Stromal cell of bone marrow (primary cell): ENCODE measurements at regions not wholly inside any gene's neighbourhood (a gene's known extent, or its start where the extent isn't known, plus 50 kb on each side); places are given as distances from the start of the nearest gene placed in this dataset.
"Not testable (repeated sequence)": the region's sequence is repeated elsewhere in the genome, so short reads cannot be mapped to it uniquely, and the experiment has no call there.

Experiments
- DNase-seq: peaks from one replicate; pipeline ENCODE4 v3.0.0-alpha.2; 2012; ENCODE audit warnings: low read depth

DNA sequence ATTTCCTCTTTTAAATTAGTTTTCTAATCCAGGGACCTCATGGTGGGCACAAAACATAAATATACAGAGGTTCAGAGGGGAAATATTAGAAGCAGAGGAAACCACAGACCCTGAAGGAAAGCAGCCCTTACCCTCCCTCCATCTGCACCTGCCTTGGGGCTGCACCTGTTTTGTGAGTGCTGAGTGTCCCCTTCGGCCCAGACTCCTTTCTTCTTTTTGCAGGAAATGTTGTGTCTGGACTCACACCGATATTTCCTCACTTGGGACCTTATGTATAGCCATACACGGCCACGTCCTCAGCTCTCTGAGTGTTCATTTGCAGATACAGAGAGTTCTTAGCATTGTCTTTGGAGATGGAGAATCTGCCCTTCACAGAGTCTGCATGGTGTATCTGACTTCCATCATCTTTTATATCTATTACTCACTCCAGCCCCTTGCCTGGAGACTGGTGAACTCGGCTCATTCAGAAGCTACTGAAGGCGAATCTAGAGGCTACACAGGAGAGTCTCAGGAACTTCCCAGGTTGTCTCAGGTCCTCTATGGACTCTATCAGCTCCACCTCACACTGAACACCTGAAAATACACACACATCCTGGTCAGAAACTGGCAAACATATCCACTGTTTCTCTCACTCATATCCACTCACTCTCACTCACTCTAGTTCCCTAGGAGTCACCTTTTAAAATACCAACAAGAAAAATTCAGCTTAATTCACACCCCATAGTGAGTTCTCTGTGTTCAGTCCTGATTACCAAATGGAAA lies 829.7 kb downstream of the TMEM121 start:
- DNase-seq = not testable (repeated sequence)

DNA sequence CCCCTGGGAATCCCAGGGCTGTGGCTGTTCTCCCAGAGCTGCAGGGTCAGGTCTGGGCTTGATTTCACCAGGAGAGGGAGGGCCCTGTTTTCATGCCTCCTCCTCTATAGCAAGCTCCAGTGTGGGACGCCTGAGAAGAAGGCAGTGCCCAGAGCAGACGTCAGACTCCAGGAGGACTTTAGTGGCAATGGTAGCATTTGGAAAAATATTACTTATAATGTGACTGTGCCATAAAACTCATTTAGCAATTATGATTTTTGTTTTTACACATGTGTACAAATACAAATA lies 830.2 kb downstream of the TMEM121 start:
- DNase-seq = not testable (repeated sequence)

DNA sequence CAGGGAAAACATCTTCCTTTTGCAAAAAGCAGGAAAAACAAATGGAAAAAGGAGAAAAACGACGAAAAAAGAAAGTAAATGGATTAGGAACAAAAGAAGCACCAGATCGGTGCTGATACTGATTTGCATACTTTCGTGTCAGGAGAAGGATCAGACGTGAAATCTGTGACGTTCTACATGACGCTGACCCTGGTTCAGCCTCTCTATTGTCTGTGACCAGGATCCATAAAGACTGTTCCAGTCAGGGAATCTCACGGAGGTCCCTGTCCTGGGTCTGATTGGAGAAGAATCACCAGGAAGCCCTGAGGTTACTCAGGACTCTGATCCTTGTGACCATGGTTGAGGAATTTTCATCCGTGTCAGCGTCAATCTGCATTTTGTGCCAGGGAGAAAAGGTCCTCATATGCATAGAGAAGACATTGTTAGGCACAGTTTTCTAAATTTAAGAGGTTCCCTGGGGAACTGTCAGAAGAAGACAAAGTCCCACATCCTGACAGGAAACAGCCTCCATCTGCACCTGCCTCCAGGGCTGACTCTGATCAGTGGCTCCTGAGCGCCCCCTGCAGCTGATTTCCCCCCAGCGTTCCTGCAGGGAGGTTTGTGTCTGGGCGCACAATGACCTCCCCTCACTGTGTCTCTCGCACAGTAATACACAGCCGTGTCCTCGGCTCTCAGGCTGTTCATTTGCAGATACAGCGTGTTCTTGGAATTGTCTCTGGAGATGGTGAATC lies 832.9 kb downstream of the TMEM121 start:
- DNase-seq = not testable (repeated sequence)

DNA sequence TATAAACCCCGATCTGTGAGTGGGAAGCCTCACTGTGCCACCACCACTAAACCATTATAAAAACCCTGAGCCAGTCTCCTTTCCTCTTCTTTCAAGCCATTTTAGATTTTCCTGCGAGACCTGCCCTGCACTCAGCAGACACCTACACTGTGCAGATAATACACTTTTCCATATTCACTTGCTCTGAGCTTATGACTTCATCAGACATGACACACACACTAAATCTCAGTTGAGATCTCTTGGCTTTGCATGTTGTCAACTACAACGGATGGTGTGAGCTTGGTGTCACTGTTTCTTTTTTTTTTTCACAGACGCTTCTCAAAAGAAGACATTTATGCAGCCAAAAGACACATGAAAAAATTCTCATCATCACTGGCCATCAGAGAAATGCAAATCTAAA lies 839.0 kb downstream of the TMEM121 start:
- DNase-seq = not testable (repeated sequence)

DNA sequence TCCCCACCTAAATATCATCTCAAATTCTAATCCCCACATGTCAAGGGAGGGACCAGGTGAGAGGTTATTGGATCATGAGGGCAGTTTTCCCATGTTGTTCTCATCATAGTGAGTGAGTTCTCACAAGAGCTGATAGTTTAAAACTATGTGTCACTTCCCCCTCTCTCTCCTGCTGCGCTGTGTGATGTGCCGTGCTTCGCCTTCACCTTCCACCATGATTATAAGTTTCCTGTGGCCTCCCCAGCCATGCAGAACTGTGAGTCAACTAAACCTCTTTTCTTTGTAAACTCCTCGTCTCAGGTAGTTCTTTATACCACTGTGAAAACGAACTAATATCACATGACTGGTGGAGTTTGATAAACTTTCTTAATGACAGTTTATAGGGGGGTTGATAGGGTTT lies 839.5 kb downstream of the TMEM121 start:
- not testable (repeated sequence) for DNase-seq

DNA sequence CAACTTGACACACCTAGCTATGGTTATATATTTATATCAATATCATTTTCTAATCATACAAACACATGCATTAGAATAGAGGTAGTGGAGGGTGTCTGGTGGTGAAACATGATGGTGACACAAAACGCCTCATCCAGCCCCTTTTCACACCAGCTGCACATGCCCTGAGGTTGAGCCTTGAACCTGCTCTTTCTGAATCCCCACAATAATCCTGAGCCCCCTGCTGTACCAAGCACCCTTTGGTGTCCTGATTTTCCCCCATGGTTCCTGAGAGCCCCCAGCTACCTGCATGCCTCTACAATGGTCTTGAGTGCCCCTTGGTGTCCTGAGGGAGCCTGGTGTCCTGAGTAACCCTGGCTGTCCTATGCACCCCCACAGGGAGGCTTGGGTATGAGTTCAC lies 840.6 kb downstream of the TMEM121 start:
- DNase-seq = not testable (repeated sequence)

DNA sequence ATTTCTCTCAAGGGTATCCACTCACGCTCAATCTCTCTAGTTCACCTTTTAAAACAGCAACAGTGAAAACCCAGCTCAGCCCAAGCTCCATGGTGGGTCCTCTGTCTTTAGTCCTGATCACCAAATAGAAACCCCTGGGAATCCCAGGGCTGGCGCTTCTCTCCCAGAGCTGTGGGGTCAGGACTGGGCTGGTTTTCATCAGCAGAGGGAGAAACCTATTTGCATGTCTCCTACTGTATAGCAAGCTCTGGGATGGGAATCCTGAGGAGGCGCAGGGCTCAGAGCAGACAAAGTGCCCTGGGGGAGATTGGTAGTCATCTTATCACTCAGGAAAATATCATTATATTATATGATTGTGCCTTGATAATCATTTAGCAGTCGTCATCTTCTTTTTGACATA lies 843.1 kb downstream of the TMEM121 start:
- DNase-seq = not testable (repeated sequence)

DNA sequence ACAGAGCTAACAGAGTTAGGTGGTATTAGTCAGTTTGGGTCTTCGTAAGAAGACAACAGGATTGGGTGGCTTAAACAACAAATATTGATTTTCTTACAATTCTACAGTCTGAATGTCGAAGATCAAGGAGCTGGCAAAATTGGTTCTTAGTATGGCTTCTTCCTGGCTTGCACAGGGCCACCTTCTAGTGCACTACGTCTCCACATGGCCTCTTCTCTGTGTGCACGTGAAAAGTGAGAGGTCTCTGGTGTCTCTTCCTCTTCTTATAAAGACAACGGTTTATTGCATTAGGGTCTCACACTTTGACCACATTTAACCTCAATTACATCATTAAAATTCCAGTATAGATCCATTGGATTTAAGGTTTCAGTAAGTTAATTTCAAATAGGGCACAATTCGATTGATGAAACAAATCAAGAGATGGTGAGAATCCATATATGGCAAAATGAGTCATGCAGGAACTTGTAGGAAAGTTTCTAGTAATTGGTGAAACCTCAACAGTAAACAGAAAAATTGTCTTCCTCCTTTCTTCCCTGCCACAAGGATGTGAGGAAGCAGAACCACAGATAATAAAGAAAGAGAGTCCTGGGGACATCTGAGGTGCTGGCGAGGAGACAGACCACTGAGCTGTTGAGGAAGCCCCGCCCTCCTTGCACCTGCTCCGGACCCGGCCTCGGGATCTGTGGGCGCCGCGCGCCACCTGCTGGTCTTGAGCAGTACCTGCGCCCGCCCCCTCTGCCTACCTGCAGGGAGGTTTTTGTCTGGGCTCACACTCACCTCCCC lies 846.7 kb downstream of the TMEM121 start:
- DNase-seq = no peak

DNA sequence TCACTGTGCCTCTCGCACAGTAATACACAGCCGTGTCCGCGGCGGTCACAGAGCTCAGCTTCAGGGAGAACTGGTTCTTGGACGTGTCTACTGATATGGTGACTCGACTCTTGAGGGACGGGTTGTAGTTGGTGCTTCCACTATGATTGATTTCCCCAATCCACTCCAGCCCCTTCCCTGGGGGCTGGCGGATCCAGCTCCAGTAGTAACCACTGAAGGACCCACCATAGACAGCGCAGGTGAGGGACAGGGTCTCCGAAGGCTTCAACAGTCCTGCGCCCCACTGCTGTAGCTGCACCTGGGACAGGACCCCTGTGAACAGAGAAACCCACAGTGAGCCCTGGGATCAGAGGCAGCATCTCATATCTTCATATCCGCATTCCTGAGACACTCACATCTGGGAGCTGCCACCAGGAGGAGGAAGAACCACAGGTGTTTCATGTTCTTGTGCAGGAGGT lies 847.3 kb downstream of the TMEM121 start:
- DNase-seq = not testable (repeated sequence)

DNA sequence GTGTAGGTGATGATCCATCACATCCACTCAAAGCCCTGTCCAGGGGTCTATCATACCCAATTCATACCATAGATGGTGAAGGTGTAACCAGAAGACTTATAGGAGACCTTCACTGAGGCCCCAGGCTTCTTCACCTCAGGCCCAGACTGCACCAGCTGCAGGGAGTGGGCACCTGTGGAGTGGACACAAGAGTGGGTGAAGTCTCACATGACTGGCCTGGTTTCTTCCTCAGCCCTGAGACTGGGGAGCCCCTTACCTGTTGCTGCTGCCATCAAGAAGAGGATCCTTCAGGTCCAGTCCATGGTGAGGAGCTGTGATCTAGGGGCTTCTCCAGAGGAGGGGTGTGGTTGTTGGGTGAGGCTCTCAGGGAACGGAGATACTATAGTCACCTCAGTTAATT lies 851.0 kb downstream of the TMEM121 start:
- no peak for DNase-seq

DNA sequence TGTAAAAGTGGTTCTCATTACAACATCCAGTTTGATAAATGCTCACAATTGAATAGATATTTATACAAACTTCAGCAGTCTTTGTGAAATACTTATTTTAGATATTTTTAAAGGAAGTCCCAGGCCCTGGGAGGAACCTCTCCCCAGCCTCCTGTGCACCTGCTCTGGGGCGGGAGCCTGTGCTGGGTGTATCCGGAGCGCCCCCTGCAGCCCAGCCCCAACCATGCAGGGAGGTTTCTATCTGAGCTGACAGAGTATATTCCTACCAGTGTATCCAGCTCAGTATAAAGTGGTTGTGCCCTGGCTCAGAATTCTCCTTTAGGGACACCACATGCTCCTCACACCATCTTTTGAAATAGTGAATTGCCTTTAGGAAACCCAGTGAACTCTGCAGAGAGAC lies 851.8 kb downstream of the TMEM121 start:
- DNase-seq = no peak

DNA sequence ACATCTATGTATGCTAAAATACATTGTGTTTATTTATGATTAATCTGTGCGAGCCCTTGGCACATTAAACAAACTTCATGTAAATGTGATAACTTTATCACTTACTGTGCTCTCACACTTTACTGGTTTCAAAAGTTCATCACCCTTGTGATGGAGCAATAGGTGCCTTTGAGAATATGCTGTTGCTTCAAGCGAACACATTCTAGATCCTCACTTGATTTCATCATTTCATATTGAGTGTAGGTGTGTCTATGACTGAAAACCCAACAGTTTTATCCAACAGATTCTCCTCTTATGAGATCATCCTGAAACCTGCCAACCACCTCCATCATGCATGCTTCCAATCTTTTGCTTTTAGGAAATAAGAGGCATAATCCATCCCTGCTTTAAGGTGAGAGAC lies 854.4 kb downstream of the TMEM121 start:
- no peak for DNase-seq

DNA sequence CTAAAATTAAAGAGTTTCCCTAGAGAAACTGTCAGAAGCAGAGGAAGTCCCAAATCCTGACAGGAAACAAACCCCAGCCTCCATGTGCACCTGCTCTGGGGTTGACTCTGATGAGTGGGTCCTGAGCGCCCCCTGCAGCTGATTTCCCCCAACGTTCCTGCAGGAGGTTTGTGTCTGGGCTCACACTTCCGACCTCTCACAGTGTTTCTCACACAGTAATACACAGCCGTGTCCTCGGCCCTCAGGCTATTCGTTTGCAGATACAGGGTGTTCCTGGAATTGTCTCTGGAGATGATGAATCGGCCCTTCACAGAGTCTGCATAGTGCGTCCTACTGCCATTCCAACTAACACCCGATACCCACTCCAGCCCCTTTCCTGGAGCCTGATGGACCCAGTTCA lies 862.8 kb downstream of the TMEM121 start:
- DNase-seq = not testable (repeated sequence)

DNA sequence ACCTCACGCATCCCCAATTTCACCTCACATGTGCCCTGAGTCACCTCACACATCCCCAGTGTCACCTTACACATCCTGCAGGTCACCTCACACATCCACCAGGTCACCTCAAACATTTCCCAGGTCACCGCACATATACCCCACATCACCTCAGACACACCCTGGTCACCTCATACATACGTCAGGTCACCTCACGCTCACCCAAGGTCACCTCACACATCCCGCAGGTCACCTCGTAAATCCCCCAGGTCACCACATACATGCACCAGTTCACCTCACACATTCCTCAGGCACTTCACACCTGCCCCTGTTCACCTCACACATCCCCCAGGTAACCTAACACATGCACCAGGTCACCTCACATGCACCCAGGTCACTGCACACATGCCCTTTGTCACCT lies 864.0 kb downstream of the TMEM121 start:
- DNase-seq = no peak

DNA sequence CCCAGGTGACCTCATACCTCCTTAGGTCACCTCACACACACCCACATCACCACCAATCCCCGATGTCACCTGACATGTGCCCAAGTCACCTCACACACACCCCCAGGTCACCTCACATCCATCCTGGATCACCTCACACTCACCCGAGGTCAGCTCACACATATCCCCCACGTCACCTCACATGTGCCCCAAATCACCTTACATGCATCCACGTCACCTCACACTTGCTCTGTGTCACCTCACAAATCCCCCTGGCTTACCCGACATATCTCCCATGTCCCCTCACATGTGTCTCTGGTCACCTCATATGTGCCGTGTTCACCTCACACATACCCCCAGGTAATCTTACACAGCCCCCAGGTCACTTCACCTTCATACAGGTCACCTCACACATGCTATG lies 864.6 kb downstream of the TMEM121 start:
- DNase-seq = no peak

DNA sequence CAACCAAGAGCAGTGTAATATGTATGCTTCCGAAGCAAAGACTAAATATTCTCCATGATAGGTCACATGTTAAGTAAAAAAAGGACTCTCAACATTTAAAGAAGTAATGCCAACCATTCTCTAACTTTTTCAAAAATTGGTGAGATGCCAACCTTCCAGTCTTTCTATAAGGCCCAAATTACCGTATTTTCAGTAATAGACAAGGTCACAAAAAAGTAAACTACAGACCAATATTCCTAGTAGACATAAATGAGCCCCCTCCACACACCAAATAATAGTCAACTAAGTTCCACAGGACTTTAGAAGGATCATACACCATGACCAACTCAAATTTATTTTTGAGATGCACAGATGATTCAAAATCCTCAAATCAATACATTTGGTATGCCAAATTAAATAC lies 867.4 kb downstream of the TMEM121 start:
- DNase-seq = no peak

DNA sequence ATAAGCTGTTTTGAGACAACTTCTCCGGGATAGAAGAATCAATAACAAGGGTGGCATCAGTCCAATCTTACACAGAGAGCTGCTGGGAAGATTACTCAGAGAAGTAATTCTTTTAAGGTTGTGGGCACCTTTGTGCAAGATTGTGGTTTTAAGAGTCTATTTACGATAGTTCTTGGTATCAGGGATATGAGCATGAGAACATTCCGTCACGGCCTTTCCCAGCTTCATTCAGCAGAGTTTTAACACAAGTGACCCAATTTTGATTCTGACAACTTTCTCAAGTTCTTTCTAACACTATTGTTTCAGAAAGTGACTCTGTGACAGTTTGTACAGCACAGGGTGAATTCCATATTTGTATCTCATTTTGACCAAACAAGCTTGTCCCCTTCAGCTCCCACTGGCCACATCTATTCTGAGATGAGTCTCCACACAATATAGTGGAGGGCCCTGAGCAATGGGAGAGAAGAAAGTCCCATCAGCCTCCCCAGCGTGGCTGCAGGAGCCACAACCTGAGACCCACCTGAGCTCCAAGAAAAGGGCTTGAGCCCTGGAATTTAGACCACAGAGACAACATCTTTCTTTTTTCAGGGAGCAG lies 869.2 kb downstream of the TMEM121 start:
- DNase-seq = no peak

DNA sequence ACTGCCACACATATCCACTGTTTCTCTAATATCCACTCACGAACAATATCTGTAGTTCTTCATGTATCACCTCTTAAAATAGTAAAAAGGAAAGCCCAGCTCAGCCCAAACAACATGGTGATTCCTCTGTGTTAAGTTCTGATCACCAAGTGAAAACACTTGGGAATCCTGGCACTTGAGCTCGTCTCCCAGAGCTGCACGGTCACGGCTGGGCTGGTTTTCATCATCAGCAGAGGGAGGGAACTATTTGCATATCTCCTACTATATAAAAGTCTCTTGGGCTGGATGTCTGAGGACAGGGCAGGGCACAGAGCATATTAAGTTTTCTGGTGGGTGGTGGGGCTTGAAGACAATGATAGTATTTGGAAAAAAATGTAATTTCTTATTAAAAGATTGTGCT lies 870.6 kb downstream of the TMEM121 start:
- no peak for DNase-seq

DNA sequence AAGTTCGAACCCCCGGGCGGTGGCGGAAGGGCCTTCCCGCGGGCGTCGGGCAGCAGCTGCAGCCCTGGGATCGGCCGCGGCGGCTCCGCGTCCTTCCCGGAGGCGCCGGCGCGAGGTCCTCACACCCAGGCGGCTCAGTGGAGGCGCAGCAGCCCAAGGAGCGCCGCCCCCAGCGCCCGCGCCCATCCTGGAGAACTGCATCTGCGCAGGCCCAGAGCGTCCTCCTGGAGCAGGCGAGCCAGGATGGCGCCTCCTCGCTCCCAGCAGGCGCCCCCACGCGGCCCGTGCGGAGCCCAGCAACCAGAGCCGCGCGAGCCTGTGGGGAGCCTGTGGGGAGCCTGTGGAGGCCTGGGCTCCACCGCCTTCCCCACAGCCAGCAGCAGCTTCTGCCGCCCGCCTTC lies 872.5 kb downstream of the TMEM121 start:
- DNase-seq = not testable (repeated sequence)

DNA sequence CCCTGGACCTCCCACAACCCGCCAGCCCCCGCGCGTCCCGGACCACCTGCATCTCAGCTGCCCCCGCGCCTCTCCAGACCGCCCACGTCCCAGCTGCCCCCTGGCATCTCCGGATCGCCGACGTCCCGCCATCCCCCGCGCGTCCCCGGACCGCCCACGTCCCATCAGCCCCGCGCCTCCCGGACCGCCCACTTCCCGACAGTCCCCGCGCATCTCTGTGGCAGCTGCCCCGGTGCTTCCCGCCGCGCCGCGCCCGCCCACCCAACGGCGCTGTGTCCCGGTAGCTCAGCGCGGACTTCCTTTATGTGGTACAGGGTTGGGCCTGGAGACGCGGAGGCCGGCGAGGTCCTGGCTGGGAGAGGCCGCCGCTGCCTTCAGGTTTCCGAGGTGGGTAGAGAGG lies 874.9 kb downstream of the TMEM121 start:
- DNase-seq = not testable (repeated sequence)

DNA sequence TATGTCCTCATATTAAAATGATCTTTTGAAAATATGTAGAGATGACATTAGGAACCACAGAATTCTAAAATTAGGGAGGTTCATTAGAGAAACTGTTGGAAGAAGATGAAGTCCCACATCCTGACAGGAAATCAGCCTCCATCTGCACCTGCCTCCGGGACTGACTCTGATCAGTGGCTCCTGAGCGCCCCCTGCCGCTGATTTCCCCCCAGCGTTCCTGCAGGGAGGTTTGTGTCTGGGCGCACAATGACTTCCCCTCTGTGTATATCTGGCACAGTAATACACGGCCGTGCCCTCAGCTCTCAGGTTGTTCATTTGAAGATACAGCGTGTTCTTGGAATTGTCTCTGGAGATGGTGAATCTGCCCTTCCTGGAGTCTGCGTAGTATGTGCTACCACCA lies 883.8 kb downstream of the TMEM121 start:
- not testable (repeated sequence) for DNase-seq

DNA sequence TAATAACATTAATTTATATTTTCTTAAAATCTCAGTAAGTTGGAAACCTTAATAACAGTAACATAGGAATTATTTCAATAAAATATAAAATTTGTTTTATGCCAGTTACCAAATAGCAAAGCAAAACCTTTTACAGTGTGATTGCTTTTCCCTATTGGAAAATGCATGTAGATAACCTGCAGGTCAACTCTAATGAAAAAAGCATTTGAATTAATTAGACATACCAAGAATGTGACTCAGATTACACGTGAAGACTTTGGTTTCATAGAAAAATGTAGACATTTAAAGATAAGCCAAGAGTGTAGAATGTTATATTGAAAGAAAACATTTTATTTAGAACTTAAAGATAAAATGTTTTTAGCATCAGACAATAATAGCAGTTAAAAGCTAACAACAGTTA lies 888.1 kb downstream of the TMEM121 start:
- no peak for DNase-seq
